ENCODE measurements at regions not wholly inside any gene's neighbourhood (a gene's known extent, or its start where the extent isn't known, plus 50 kb on each side); places are given as distances from the start of the nearest gene placed in this dataset.

GRCh38 chr19:28289295-28290063 lies 923.5 kb downstream of the UQCRFS1 start:
- Histone ChIP-seq H3K4me3 (no peak overlapping the region), H3K27ac (no peak overlapping the region), H3K36me3 (no peaks in the 10 kb centered on the region), H3K4me1 (no peaks in the 10 kb centered on the region), H3K9me3 (no peaks in the 10 kb centered on the region), H3K27me3 (no peaks in the 10 kb centered on the region)
- TF ChIP-seq CTCF (IDR thresholded peaks at IDR 0.05) (no peak), POLR2A (IDR thresholded peaks at IDR 0.05) (no peak)
- 43% methylated on average over 7 of the region's 9 CpGs for WGBS (ENCODE audit: insufficient coverage, low coverage, low lambda C conversion rate, missing lambda C conversion rate)
- DNase-seq (no peak), ATAC-seq (no peak)
- intact Hi-C loops (cut with DNase I), result no loop called here

- no peak overlapping the region for H3K4me3 ChIP-seq
Measured at GRCh38 chr19:28288572-28289264, 924.2 kb downstream of the UQCRFS1 start.

GRCh38 chr19:28285917-28286316 lies 927.0 kb downstream of the UQCRFS1 start:
- intact Hi-C loops (cut with DNase I), result no loop called here
- no peak for TF ChIP-seq CTCF (IDR thresholded peaks at IDR 0.05)
- TF ChIP-seq POLR2A (IDR thresholded peaks at IDR 0.05), result no peak
- H3K4me3 ChIP-seq, result no peak overlapping the region
- no peaks in the 10 kb centered on the region for H3K36me3 ChIP-seq
- H3K9me3 ChIP-seq, result no peaks in the 10 kb centered on the region
- no peaks in the 10 kb centered on the region for H3K4me1 ChIP-seq
- H3K27me3 ChIP-seq, result no peaks in the 10 kb centered on the region
- H3K27ac ChIP-seq, result no peak overlapping the region
- WGBS (ENCODE audit: insufficient coverage, low coverage, low lambda C conversion rate, missing lambda C conversion rate), result 52% methylated on average over 2 of the region's 2 CpGs
- no peak for DNase-seq
- no peak for ATAC-seq

More at GRCh38 chr19:28288572-28289264, 924.2 kb downstream of the UQCRFS1 start:
- Histone ChIP-seq H3K27ac (no peak overlapping the region), H3K27me3 (no peaks in the 10 kb centered on the region), H3K4me1 (no peaks in the 10 kb centered on the region), H3K9me3 (no peaks in the 10 kb centered on the region), H3K36me3 (no peaks in the 10 kb centered on the region)
- no peak for DNase-seq
- no peak for ATAC-seq
- intact Hi-C loops (cut with DNase I), result no loop called here
- WGBS (ENCODE audit: insufficient coverage, low coverage, low lambda C conversion rate, missing lambda C conversion rate), result 45% methylated on average over 4 of the region's 5 CpGs
- TF ChIP-seq POLR2A (IDR thresholded peaks at IDR 0.05) (no peak), CTCF (IDR thresholded peaks at IDR 0.05) (no peak)

- DNase-seq (no peak), ATAC-seq (no peak)
- Histone ChIP-seq H3K27me3 (no peaks in the 10 kb centered on the region), H3K9me3 (no peaks in the 10 kb centered on the region), H3K36me3 (no peaks in the 10 kb centered on the region), H3K27ac (no peak overlapping the region), H3K4me1 (no peaks in the 10 kb centered on the region), H3K4me3 (no peak overlapping the region)
- no peak for TF ChIP-seq POLR2A (IDR thresholded peaks at IDR 0.05)
- TF ChIP-seq CTCF (IDR thresholded peaks at IDR 0.05), result no peak
- intact Hi-C loops (cut with DNase I), result no loop called here
Measured at GRCh38 chr19:28285078-28285477, 927.9 kb downstream of the UQCRFS1 start.
